HG03378 (cell line): ENCODE measurements at regions not wholly inside any gene's neighbourhood (a gene's known extent, or its start where the extent isn't known, plus 50 kb on each side); places are given as distances from the start of the nearest gene placed in this dataset.
A peak's percentile ranks its signal among the peaks of the same experiment; 100 is the strongest.

Experiments
- ATAC-seq: cut with Tn5 transposase; IDR thresholded peaks from one replicate; pipeline ENCODE4 v1.9.1; 2021; ENCODE audit warnings: mild to moderate bottlenecking, moderate library complexity; ENCODE audit not compliant: unreplicated experiment

GRCh38 chr10:88104223-88104622, 240.8 kb downstream of the PTEN start:
- no peak for ATAC-seq

- no peak for ATAC-seq
Observed at GRCh38 chr10:88106366-88106765, 242.9 kb downstream of the PTEN start.

GRCh38 chr10:88107296-88108097, 244.1 kb downstream of the PTEN start:
- ATAC-seq: no peak

DNA sequence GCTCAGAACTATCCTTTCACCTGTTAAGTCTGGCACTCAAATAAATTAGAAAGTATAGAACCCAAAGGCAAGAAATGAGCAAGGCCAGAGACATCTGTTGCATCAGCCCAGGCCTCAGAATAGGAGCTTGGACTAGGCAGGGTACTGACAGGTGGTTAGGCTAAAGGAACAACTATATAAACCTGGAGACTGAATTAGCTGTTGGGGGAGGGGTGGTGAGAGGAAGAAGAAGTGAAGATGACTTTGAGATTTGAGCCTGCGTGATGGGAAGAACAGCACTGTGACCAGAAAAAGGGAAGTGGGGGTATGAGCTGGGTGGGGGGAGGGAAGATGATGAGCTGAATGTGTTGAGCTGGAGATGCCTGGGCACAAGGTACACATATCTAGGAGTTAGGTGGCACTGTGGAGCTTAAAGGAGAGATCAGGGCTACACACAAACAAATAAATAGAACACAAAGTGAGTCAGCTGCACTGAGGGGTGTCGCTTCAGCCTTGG, 244.7 kb downstream of the PTEN start:
- no peak for ATAC-seq

- no peak for ATAC-seq
Observed at GRCh38 chr10:88110355-88110754, 246.9 kb downstream of the PTEN start.

GRCh38 chr10:88110822-88111221, 247.4 kb downstream of the PTEN start:
- peak; percentile 18 for ATAC-seq

GRCh38 chr10:88111294-88111693, 247.9 kb downstream of the PTEN start:
- peak; percentile 23 for ATAC-seq

DNA sequence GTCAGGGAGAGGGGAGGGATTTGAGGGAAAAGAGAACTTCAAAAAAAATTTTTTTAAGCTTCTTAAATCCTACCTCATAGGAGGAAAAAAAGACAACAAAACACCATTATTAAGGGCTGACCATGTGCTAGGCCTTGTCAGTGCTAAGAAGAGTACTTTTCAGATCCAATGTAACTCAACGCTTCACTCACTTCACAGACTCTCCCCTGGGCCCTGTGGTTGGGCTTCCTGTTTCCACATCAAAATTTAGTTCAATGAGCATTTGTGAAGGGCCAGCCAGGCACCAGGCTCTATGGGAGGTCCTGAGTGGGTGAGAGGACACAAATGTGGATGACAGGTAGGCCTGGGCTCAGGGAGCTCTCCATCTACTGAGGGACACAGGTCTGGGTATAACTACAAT, 249.8 kb downstream of the PTEN start:
- ATAC-seq: peak; percentile 33

DNA sequence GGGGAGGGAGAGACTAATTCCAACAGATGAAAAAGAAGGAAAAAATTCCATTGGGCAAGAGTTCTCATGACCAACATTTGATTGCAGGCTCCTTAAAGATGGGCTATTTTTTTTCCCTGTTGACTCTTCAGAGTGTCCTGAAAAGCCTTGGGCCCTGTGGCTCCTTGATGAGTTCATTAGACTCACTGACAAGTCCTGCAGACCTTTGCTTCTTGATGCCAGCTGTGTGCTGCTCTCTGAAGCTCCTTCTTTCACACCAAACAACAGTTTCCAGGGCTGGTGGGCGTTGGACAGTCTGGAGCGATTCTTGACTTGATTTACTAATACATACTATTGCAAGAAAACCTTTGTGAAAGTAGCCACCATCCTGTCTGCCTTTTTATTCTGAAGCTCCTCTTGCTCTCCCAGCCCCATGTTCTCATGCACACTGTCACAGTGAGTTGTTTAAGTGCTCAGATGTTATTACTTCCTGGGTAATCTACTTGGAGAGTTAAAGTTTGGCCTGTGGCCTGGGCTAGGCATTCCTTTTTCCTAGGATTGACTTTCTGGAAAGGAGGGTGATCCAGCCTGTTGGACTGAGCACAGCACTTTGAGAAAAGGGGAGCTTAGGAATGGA, 250.3 kb downstream of the PTEN start:
- no peak for ATAC-seq

GRCh38 chr10:88114368-88114767, 250.9 kb downstream of the PTEN start:
- no peak for ATAC-seq

DNA sequence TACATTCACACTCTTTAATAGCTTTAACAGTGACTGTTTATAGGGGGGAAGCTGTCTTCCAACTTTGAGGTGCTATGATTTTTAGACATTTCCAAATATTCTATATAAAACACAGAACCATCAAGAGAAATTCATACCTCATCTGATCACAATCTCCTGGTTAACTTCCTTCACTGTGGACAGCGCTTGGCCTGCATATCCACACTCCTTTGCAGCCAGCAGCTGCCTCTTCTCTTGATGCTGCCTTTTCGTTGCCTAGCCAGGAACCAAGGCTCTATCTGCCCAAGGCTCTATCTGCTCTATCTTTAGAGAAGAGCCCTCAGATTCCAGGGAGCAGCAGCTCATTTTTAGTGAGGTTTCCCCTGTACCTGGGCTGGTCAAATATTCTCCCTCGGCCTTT, 252.0 kb downstream of the PTEN start:
- ATAC-seq: no peak

GRCh38 chr10:88115968-88116367, 252.5 kb downstream of the PTEN start:
- no peak for ATAC-seq

- ATAC-seq: no peak
Observed at GRCh38 chr10:88116481-88116880, 253.1 kb downstream of the PTEN start.

GRCh38 chr10:88116971-88117626, 253.7 kb downstream of the PTEN start:
- ATAC-seq: peak; percentile 33

GRCh38 chr10:88117869-88118632, 254.6 kb downstream of the PTEN start:
- no peak for ATAC-seq

- no peak for ATAC-seq
Observed at GRCh38 chr10:88118729-88119128, 255.3 kb downstream of the PTEN start.

DNA sequence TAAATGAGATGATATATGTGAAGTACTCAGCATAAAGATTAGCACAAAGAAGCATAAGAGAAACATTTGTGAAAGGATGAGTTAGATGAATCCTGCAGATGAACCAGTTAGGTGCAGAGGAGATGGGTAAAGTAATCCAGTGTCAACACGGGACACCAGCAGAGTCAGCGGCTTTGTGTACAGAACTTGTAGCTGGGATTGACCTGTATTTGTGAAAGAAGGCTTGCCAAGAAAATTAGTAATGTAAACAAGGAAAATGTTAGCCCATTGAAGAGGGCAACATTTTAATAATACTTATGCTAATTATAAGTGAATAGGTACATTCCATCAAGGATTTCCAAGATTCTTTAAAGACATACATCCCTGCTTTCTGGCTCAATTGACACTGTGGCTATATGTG, 255.7 kb downstream of the PTEN start:
- ATAC-seq: no peak

DNA sequence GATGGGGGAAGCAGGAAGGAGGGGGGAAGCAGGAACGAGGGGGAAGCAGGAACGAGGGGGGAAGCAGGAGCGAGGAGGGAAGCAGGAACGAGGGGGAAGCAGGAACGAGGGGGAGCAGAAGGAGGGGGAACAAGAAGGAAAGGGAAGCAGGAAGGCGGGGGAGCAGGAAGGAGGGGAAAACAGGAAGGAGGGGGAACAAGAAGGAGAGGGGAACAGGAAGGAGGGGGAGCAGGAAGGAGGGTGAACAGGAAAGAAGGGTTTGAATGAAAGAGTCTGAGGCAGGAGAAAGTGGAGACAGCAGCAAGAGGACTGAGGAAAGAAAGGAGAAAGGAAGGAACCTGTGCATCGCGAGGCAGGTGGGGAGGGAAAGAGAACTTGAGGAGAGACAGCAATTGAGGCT, 256.6 kb downstream of the PTEN start:
- ATAC-seq: no peak

DNA sequence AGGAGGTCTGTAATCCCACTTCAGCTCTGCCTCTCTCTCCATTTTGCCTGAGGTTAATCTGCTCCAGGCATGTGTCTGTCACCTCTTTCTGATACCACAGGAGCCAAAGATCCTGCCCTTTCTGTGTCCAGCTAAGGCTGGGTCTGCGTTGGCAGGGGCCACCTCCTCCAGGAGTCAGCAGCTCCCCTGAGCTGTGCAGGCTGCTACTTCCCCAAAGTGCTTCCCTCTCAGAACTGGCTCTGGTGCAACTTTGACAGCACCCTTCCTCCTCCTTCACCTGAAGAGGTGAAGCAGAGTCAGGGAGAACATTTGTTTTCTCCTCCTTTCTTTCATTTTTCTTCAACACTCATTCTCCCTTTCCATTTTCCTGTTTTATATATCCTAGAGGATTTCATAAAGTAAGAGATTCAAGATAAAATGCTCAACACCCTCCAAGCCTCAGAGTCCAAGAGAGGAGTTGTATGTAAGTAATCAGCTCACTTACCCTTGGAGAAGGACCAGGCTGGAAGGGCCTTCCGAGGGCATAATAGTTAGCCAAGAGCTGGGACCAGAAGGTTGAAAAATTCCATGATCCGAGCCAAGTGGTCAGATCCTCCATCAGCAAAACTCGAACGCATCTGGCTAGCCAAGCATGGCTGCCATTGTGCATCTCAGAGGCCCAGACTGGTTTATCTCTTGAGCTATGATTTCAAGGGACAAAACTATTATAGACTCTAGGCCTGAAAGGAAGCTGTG, 257.3 kb downstream of the PTEN start:
- no peak for ATAC-seq

- no peak for ATAC-seq
Observed at GRCh38 chr10:88121361-88121760, 257.9 kb downstream of the PTEN start.
